Lower leg skin (tissue), 3 donors: ENCODE measurements at regions not wholly inside any gene's neighbourhood (a gene's known extent, or its start where the extent isn't known, plus 50 kb on each side); places are given as distances from the start of the nearest gene placed in this dataset.

Source experiments
- CTCF ChIP-seq, 3 donors: fragments of 450-650 bp; IDR thresholded peaks; one replicate each; pipeline ENCODE4 v1.5.1; 2016; ENCODE audit warnings: antibody characterized with exemption in 3 of 3, mild to moderate bottlenecking in 3 of 3, moderate library complexity in 2 of 3
- POLR2A ChIP-seq, 2 donors: fragments of 450-650 bp; IDR thresholded peaks; one replicate each; pipeline ENCODE4 v1.6.1; 2016 to 2017; ENCODE audit warnings: antibody characterized with exemption in 2 of 2, mild to moderate bottlenecking in 1 of 2, moderate library complexity in 1 of 2

DNA sequence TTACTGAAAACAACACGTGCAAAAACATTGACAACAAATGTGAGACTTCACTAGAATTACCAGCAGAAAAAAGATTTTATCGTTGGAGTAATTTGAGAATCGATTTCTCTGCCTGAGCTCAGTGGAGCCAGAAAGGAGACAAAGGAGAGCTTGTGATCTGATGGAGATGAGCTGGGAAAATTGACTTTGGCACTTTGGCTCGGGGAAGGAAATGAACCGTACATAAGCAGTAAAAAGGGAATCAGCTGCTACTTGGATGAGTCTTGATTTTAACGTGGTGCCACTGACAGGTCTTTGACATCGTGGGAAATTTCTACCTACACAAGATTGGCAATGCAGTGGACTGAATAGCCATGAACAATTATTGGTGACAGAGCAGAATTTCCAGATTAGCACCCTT lies 244.7 kb upstream of the RPS23 start:
- TF ChIP-seq CTCF (IDR thresholded peaks at IDR 0.05) (no peak), POLR2A (IDR thresholded peaks at IDR 0.05) (no peak)
